Liver (tissue), 3 donors: ENCODE measurements at regions not wholly inside any gene's neighbourhood (a gene's known extent, or its start where the extent isn't known, plus 50 kb on each side); places are given as distances from the start of the nearest gene placed in this dataset.

Experiments
- ATF3 ChIP-seq: IDR thresholded peaks from 2 replicates; pipeline ENCODE4 v1.6.1; 2016; ENCODE audit warnings: antibody characterized with exemption
- CTCF ChIP-seq: fragments of 150-350 bp; IDR thresholded peaks from 2 replicates; pipeline ENCODE4 v1.5.1; 2017; ENCODE audit warnings: improper control_type of control experiment, low read depth, low read length; ENCODE audit not compliant: missing input control
- FOXA1 ChIP-seq: IDR thresholded peaks from 2 replicates; pipeline ENCODE4 v1.6.1; 2016; ENCODE audit warnings: antibody characterized with exemption
- GABPA ChIP-seq, 2 donors: IDR thresholded peaks in 1 of 2; conservative IDR thresholded peaks in 1 of 2; 2 replicates each; pipeline ENCODE4 v1.6.1; 2016; ENCODE audit warnings: antibody characterized with exemption in 2 of 2, mild to moderate bottlenecking in 1 of 2, moderate library complexity in 1 of 2
- HNF4A ChIP-seq, 2 donors: conservative IDR thresholded peaks; 2 replicates each; pipeline ENCODE4 v1.6.1; 2016; ENCODE audit warnings: antibody characterized with exemption in 2 of 2, mild to moderate bottlenecking in 2 of 2
- HNF4G ChIP-seq: IDR thresholded peaks from 2 replicates; pipeline ENCODE4 v1.6.1; 2016; ENCODE audit warnings: antibody characterized with exemption
- JUND ChIP-seq, 2 donors: IDR thresholded peaks; 2 replicates each; pipeline ENCODE4 v1.6.1; 2016; ENCODE audit warnings: antibody characterized with exemption in 2 of 2
- MAX ChIP-seq: IDR thresholded peaks from 2 replicates; pipeline ENCODE4 v1.6.1; 2016; ENCODE audit warnings: antibody characterized with exemption
- RAD21 ChIP-seq, 2 donors: IDR thresholded peaks; 2 replicates each; pipeline ENCODE4 v1.6.1; 2016; ENCODE audit warnings: antibody characterized with exemption in 2 of 2, mild to moderate bottlenecking in 2 of 2
- REST ChIP-seq: IDR thresholded peaks from 2 replicates; pipeline ENCODE4 v1.6.1; 2016; ENCODE audit warnings: antibody characterized with exemption, mild to moderate bottlenecking
- RXRA ChIP-seq, 2 donors: IDR thresholded peaks; 2 replicates each; pipeline ENCODE4 v1.6.1; 2017 to 2018; ENCODE audit warnings: antibody characterized with exemption in 2 of 2, mild to moderate bottlenecking in 1 of 2
- TAF1 ChIP-seq: conservative IDR thresholded peaks from 2 replicates; pipeline ENCODE4 v1.6.1; 2016; ENCODE audit warnings: antibody characterized with exemption, mild to moderate bottlenecking
- YY1 ChIP-seq: IDR thresholded peaks from 2 replicates; pipeline ENCODE4 v1.6.1; 2016; ENCODE audit warnings: antibody characterized with exemption, mild to moderate bottlenecking
- ZBTB33 ChIP-seq: IDR thresholded peaks from 2 replicates; pipeline ENCODE4 v1.6.1; 2016; ENCODE audit warnings: antibody characterized with exemption
- donor health status: healthy.
- donor health status: healthy.

- no peak for TF ChIP-seq REST
- TF ChIP-seq ZBTB33: no peak
- no peak for TF ChIP-seq CTCF
- TF ChIP-seq RAD21 (IDR thresholded peaks at IDR 0.05): no peak
- no peak for TF ChIP-seq ATF3
- no peak for TF ChIP-seq JUND (IDR thresholded peaks at IDR 0.05)
- no peak for TF ChIP-seq RXRA (IDR thresholded peaks at IDR 0.05)
- no peak for TF ChIP-seq GABPA (IDR thresholded peaks at IDR 0.05 in 1 of 2, conservative IDR thresholded peaks at IDR 0.05 in 1 of 2)
- TF ChIP-seq MAX: no peak
- TF ChIP-seq TAF1: no peak
- TF ChIP-seq HNF4G: no peak
- TF ChIP-seq YY1: no peak
- no peak for TF ChIP-seq FOXA1
- TF ChIP-seq HNF4A (conservative IDR thresholded peaks at IDR 0.05): no peak
Measured at GRCh38 chr6:170052991-170053821, 237.7 kb downstream of the DLL1 start.
